ENCODE measurements at regions not wholly inside any gene's neighbourhood (a gene's known extent, or its start where the extent isn't known, plus 50 kb on each side); places are given as distances from the start of the nearest gene placed in this dataset.
A peak's percentile ranks its signal among the peaks of the same experiment; 100 is the strongest.
"Not testable (repeated sequence)": the region's sequence is repeated elsewhere in the genome, so short reads cannot be mapped to it uniquely, and the experiment has no call there.

- DNase-seq (ENCODE audit: low spot score): no peak
These were observed 518.3 kb downstream of the ADRA2A start for GRCh38 chr10:111595173-111595572.

GRCh38 chr10:111598433-111599059 is 521.7 kb downstream of the ADRA2A start:
- DNase-seq (ENCODE audit: low spot score): peak; percentile 68

GRCh38 chr10:111599943-111600342 is 523.1 kb downstream of the ADRA2A start:
- DNase-seq (ENCODE audit: low spot score): no peak

GRCh38 chr10:111600772-111601171 is 523.9 kb downstream of the ADRA2A start:
- no peak for DNase-seq (ENCODE audit: low spot score)

- DNase-seq (ENCODE audit: low spot score): no peak
These were observed 535.4 kb downstream of the ADRA2A start for GRCh38 chr10:111612273-111612672.

GRCh38 chr10:111634191-111634590 is 549.4 kb downstream of the GPAM start:
- no peak for DNase-seq (ENCODE audit: low spot score)

GRCh38 chr10:111646021-111646420 is 537.5 kb downstream of the GPAM start:
- DNase-seq (ENCODE audit: low spot score): no peak

GRCh38 chr10:111648046-111648445 is 535.5 kb downstream of the GPAM start:
- peak; percentile 15 for DNase-seq (ENCODE audit: low spot score)

GRCh38 chr10:111649080-111649479 is 534.5 kb downstream of the GPAM start:
- DNase-seq (ENCODE audit: low spot score): not testable (repeated sequence)

- no peak for DNase-seq (ENCODE audit: low spot score)
These were observed 533.5 kb downstream of the GPAM start for GRCh38 chr10:111650088-111650487.

- DNase-seq (ENCODE audit: low spot score): no peak
These were observed 527.5 kb downstream of the GPAM start for GRCh38 chr10:111656066-111656465.

GRCh38 chr10:111677759-111678158 is 505.8 kb downstream of the GPAM start:
- DNase-seq (ENCODE audit: low spot score): no peak

GRCh38 chr10:111686796-111687195 is 496.8 kb downstream of the GPAM start:
- no peak for DNase-seq (ENCODE audit: low spot score)

- DNase-seq (ENCODE audit: low spot score): no peak
These were observed 484.9 kb downstream of the GPAM start for GRCh38 chr10:111698711-111699110.

GRCh38 chr10:111703986-111704385 is 479.6 kb downstream of the GPAM start:
- no peak for DNase-seq (ENCODE audit: low spot score)

GRCh38 chr10:111705021-111705420 is 478.5 kb downstream of the GPAM start:
- DNase-seq (ENCODE audit: low spot score): no peak

- DNase-seq (ENCODE audit: low spot score): no peak
These were observed 477.2 kb downstream of the GPAM start for GRCh38 chr10:111706331-111706730.

- DNase-seq (ENCODE audit: low spot score): no peak
These were observed 476.5 kb downstream of the GPAM start for GRCh38 chr10:111707076-111707475.

GRCh38 chr10:111709603-111710002 is 474.0 kb downstream of the GPAM start:
- DNase-seq (ENCODE audit: low spot score): no peak

- DNase-seq (ENCODE audit: low spot score): no peak
These were observed 467.5 kb downstream of the GPAM start for GRCh38 chr10:111716032-111716431.

- no peak for DNase-seq (ENCODE audit: low spot score)
These were observed 459.4 kb downstream of the GPAM start for GRCh38 chr10:111724121-111724520.

GRCh38 chr10:111725050-111725449 is 458.5 kb downstream of the GPAM start:
- no peak for DNase-seq (ENCODE audit: low spot score)

- DNase-seq (ENCODE audit: low spot score): no peak
These were observed 451.3 kb downstream of the GPAM start for GRCh38 chr10:111732166-111732785.
